ENCODE measurements at regions not wholly inside any gene's neighbourhood (a gene's known extent, or its start where the extent isn't known, plus 50 kb on each side); places are given as distances from the start of the nearest gene placed in this dataset.

DNA sequence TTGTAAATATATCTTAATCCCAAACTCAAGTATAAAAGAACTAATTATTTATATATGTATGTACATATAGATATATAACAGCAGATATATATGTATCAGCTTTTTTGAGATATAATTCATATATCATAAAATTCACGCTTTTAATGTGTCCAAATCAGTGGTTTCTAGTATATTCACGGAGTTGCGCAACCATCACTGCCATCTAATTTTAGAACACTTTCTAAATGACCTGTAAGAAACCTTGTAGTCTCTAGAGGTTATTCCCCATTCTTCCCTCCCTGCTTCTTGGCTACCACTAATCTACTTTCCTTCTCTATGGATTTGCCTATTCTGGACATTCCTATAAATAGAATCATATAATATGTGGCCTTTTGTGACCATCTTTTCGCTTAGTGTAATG is 163.5 kb upstream of the TCF4 start (continued):
- no peak for TF ChIP-seq GTF3C2 (IDR thresholded peaks at IDR 0.05; ENCODE audit: borderline replicate concordance, extremely low read depth, insufficient read length)
- TF ChIP-seq CEBPG (CRISPR knock-in tag; IDR thresholded peaks at IDR 0.05) = peak; percentile 47; the same call in 1 of the 2 replicates
- TF ChIP-seq CEBPG (tag; conservative IDR thresholded peaks at IDR 0.05 in 1 of 2, IDR thresholded peaks at IDR 0.05 in 1 of 2) = peak; percentile 63 to 93
- no peak for TF ChIP-seq ZNF77 (CRISPR knock-in tag; IDR thresholded peaks at IDR 0.05)

DNA sequence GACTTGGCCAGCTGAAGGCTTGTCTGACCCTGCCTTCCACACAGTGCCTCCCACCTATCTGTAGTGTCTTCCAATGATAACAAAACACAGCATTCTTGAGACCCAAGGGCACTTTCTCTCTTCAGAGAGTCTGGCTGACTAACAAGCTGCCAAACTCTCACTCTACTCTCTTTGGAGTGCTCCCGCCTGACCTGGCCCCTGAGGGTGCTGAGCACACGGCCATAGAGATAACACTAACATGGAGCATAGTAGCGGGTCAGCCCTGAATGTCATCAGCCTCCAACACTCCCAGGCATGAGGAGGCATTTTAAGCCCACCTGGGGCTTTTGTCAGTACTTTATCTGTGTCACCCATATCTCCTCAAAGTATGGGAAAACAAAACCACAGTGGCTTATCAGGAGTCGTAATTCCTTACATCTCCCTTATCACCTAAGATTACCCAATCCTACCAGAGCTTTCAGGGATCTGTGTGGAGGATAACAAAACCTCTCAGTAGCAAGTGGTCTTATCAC is 160.3 kb upstream of the TCF4 start:
- CTCF ChIA-PET (ENCODE audit: low intra/inter-chr PET ratio) = no interaction called here
- Histone ChIP-seq H3K9me1 (ENCODE audit: control insufficient read depth, insufficient read depth, low read length) (no peaks in the 10 kb centered on the region), H3K9ac (ENCODE audit: insufficient read depth in 1 of 2, low read depth in 2 of 2, low read length in 2 of 2) (peak overlapping the region in 1 of 2 experiments; percentile 28; a peak in 1 of 4 replicates), H3K36me3 (ENCODE audit: control insufficient read depth, insufficient read depth, low read length) (no peaks in the 10 kb centered on the region; the same call in 2 of the 3 replicates), H3K27ac (ENCODE audit: extremely low read depth, low read depth, low read length) (peak overlapping the region; percentile 55; the same call in 2 of the 3 replicates), H4K20me1 (replicated peaks; ENCODE audit: control insufficient read depth, insufficient read depth, low read length) (no peaks in the 10 kb centered on the region), H3K4me2 (ENCODE audit: insufficient read depth, low read length) (peak overlapping the region; percentile 73), H2AFZ (ENCODE audit: low read depth, low read length) (peak overlapping the region; percentile 22; the same call in 1 of the 2 replicates), H3K27me3 (ENCODE audit: control insufficient read depth in 2 of 2, insufficient read depth in 2 of 2, low read length in 2 of 2) (no peaks in the 10 kb centered on the region), H3K4me3 (no peak overlapping the region), H3K79me2 (ENCODE audit: control insufficient read depth, insufficient read depth, low read length) (no peaks in the 10 kb centered on the region), H3K9me3 (replicated peaks; ENCODE audit: control insufficient read depth, insufficient read depth, low read depth, low read length) (no peaks in the 10 kb centered on the region), H3K4me1 (replicated peaks in 1 of 2; ENCODE audit: control insufficient read depth in 2 of 2, insufficient read depth in 2 of 2, low read length in 2 of 2) (peaks cover 16 to 31% of the 10 kb centered on the region in 2 experiments; a peak in 3 of 5 replicates)
- FAIRE-seq (peak; percentile 99), DNase-seq (ENCODE audit: extremely low read depth in 1 of 4, low spot score in 3 of 4) (peak; percentile 71 to 92 (median 80)), ATAC-seq (peak; percentile 99)
- 0% methylated on average over 4 of the region's 4 CpGs for WGBS (ENCODE audit: insufficient coverage, low coverage, missing lambda C conversion rate)
- BruUV-seq (replicated peaks) = no TSS peak
- POLR2A ChIA-PET = interaction anchor here (1.1 to 2.5 kb wide), 2 partner anchors 13 to 16 kb away, joined by 4 to 7 read pairs; no protein-coding TSS in a partner anchor
- intact Hi-C loops (cut with micrococcal nuclease) = loop anchor here (1.0 kb wide), 1 partner anchor 16 kb away; no protein-coding TSS in a partner anchor
- in situ Hi-C loops (cut with MboI) = no loop called here
- TF ChIP-seq NCOR1 (IDR thresholded peaks at IDR 0.05) = peak; percentile 98
- TF ChIP-seq HNRNPH1 (optimal IDR thresholded peaks at IDR 0.05; ENCODE audit: low read depth, low read length) = no peak
- no peak; the same call in 1 of the 2 replicates for TF ChIP-seq PHF8 (IDR thresholded peaks at IDR 0.05; ENCODE audit: borderline replicate concordance, low read length)
- TF ChIP-seq LCOR (CRISPR knock-in tag; IDR thresholded peaks at IDR 0.05) = peak; percentile 68; the same call in 1 of the 2 replicates
- TF ChIP-seq ZNF655 (CRISPR knock-in tag; IDR thresholded peaks at IDR 0.05) = no peak
- no peak for TF ChIP-seq NR0B1 (IDR thresholded peaks at IDR 0.05; ENCODE audit: partially characterized antibody)
- TF ChIP-seq JUN (IDR thresholded peaks at IDR 0.05; ENCODE audit: borderline replicate concordance, low read depth, low read length) = peak; percentile 56
- no peak for TF ChIP-seq JUN (CRISPR knock-in tag; IDR thresholded peaks at IDR 0.05; ENCODE audit: borderline replicate concordance)
- TF ChIP-seq NCOA1 (IDR thresholded peaks at IDR 0.05; ENCODE audit: low read depth) = peak; percentile 90
- peak; percentile 78 for TF ChIP-seq RNF2 (IDR thresholded peaks at IDR 0.05)
- peak; percentile 98 for TF ChIP-seq SMARCE1 (IDR thresholded peaks at IDR 0.05)
